Lower lobe of right lung (tissue), 2 donors: ENCODE measurements at regions not wholly inside any gene's neighbourhood (a gene's known extent, or its start where the extent isn't known, plus 50 kb on each side); places are given as distances from the start of the nearest gene placed in this dataset.

ENCODE experiments used
- ATAC-seq, 2 donors: fragments of 200-7000 bp; cut with Tn5 transposase; one replicate each; pipeline ENCODE4 v1.9.1; 2020 to 2022; ENCODE audit warnings: mild to moderate bottlenecking in 2 of 2, moderate library complexity in 2 of 2
- DNase-seq: peaks from one replicate; pipeline ENCODE4 v3.0.0-alpha.2; 2020
- H3K27ac ChIP-seq: fragments of 200-600 bp; one replicate; pipeline ENCODE4 v1.8.0; 2022
- H3K27me3 ChIP-seq: fragments of 200-600 bp; one replicate; pipeline ENCODE4 v1.8.0; 2022; ENCODE audit warnings: low read depth
- H3K36me3 ChIP-seq: fragments of 200-600 bp; one replicate; pipeline ENCODE4 v1.8.0; 2022; ENCODE audit warnings: mild to moderate bottlenecking
- H3K4me1 ChIP-seq: fragments of 200-600 bp; one replicate; pipeline ENCODE4 v1.8.0; 2022
- H3K4me3 ChIP-seq: fragments of 200-600 bp; one replicate; pipeline ENCODE4 v1.8.0; 2022; ENCODE audit warnings: mild to moderate bottlenecking
- H3K9me3 ChIP-seq: fragments of 200-600 bp; one replicate; pipeline ENCODE4 v1.8.0; 2022
- intact Hi-C: fragments of 100-400 bp; cut with DNase I; formaldehyde crosslinking; loops from one replicate; pipeline ENCODE4 v1.11.0; 2022
- TF ChIP-seq, protein P1 (sequence below): fragments of 200-600 bp; IDR thresholded peaks from one replicate; pipeline ENCODE4 v1.8.0; 2022; ENCODE audit warnings: antibody characterized with exemption, mild to moderate bottlenecking
- donor health status: DM: no; HTN: yes; CAD: no; lungs with severe emphysema.

DNA sequence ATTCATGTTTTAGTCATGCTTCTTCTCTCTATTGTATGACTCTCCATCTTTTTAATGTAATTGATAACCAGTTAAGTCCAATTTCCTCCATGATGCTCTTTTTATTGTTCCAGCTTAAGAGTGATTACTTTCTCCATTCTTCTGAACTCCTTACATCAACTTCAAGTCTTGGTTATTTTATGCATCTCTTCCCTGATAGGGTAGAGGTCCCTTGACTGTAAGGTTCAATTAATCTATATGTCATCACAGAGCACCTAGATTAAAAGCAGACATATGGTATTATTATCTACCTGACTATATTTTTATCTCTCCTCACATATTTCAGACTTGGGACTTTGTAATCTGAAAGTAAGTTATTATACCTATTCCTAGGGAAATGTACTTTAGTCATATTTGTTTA, 853.1 kb downstream of the REEP3 start:
- TF ChIP-seq, protein P1, sequence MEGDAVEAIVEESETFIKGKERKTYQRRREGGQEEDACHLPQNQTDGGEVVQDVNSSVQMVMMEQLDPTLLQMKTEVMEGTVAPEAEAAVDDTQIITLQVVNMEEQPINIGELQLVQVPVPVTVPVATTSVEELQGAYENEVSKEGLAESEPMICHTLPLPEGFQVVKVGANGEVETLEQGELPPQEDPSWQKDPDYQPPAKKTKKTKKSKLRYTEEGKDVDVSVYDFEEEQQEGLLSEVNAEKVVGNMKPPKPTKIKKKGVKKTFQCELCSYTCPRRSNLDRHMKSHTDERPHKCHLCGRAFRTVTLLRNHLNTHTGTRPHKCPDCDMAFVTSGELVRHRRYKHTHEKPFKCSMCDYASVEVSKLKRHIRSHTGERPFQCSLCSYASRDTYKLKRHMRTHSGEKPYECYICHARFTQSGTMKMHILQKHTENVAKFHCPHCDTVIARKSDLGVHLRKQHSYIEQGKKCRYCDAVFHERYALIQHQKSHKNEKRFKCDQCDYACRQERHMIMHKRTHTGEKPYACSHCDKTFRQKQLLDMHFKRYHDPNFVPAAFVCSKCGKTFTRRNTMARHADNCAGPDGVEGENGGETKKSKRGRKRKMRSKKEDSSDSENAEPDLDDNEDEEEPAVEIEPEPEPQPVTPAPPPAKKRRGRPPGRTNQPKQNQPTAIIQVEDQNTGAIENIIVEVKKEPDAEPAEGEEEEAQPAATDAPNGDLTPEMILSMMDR, result no peak
- Histone ChIP-seq H3K4me1 (no peaks in the 10 kb centered on the region), H3K36me3 (no peaks in the 10 kb centered on the region), H3K27ac (no peak overlapping the region), H3K27me3 (no peaks in the 10 kb centered on the region), H3K9me3 (no peaks in the 10 kb centered on the region), H3K4me3 (no peak overlapping the region)
- no peak for ATAC-seq
- no peak for DNase-seq
- intact Hi-C loops, result no loop called here

GRCh38 chr10:64376167-64376566, 855.0 kb downstream of the REEP3 start:
- Histone ChIP-seq H3K36me3 (no peaks in the 10 kb centered on the region), H3K27me3 (no peaks in the 10 kb centered on the region), H3K4me1 (no peaks in the 10 kb centered on the region), H3K9me3 (no peaks in the 10 kb centered on the region), H3K27ac (no peak overlapping the region), H3K4me3 (no peak overlapping the region)
- intact Hi-C loops, result no loop called here
- TF ChIP-seq, protein P1, result no peak
- DNase-seq (no peak), ATAC-seq (no peak)

DNA sequence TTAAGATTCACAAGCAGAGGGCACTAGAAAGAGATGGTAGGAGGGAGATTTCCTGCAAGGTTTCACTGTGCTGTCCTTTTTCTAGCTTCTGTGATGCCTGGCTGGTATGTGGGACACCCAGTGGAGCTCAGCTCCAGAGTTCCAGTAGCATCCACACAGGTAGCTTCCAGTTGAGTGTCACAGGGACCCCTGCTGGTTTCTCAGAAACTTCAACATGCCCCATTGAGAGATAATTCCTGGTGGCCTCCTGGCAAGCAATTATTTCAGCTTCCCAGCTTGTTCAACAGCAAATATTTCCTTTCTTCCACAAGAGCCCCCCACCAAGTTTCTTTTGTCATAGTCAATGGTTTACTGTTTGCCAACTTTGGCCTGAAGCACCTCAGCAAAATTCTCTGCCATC, 858.7 kb downstream of the REEP3 start:
- Histone ChIP-seq H3K27me3 (no peaks in the 10 kb centered on the region), H3K36me3 (no peaks in the 10 kb centered on the region), H3K4me3 (no peak overlapping the region), H3K4me1 (no peaks in the 10 kb centered on the region), H3K9me3 (no peaks in the 10 kb centered on the region), H3K27ac (no peak overlapping the region)
- DNase-seq (no peak), ATAC-seq (no peak)
- intact Hi-C loops, result no loop called here
- TF ChIP-seq, protein P1, result no peak

- H3K27me3 ChIP-seq, result no peaks in the 10 kb centered on the region
- intact Hi-C loops, result no loop called here
- TF ChIP-seq, protein P1, result no peak
- H3K4me3 ChIP-seq, result no peak overlapping the region
- no peaks in the 10 kb centered on the region for H3K4me1 ChIP-seq
- H3K27ac ChIP-seq, result no peak overlapping the region
- H3K36me3 ChIP-seq, result no peaks in the 10 kb centered on the region
- H3K9me3 ChIP-seq, result no peaks in the 10 kb centered on the region
- DNase-seq (no peak), ATAC-seq (no peak)
Observed at GRCh38 chr10:64385355-64385754, 864.2 kb downstream of the REEP3 start.

GRCh38 chr10:64394744-64395143, 873.5 kb downstream of the REEP3 start:
- intact Hi-C loops, result no loop called here
- ATAC-seq, result no peak
- TF ChIP-seq, protein P1, result no peak

More at GRCh38 chr10:64394744-64395143, 873.5 kb downstream of the REEP3 start:
- H3K27me3 ChIP-seq, result no peaks in the 10 kb centered on the region
- no peak for DNase-seq
- H3K4me1 ChIP-seq, result no peaks in the 10 kb centered on the region
- H3K27ac ChIP-seq, result no peak overlapping the region
- no peak overlapping the region for H3K4me3 ChIP-seq
- no peaks in the 10 kb centered on the region for H3K36me3 ChIP-seq
- no peaks in the 10 kb centered on the region for H3K9me3 ChIP-seq
